ENCODE measurements at regions not wholly inside any gene's neighbourhood (a gene's known extent, or its start where the extent isn't known, plus 50 kb on each side); places are given as distances from the start of the nearest gene placed in this dataset.

DNA sequence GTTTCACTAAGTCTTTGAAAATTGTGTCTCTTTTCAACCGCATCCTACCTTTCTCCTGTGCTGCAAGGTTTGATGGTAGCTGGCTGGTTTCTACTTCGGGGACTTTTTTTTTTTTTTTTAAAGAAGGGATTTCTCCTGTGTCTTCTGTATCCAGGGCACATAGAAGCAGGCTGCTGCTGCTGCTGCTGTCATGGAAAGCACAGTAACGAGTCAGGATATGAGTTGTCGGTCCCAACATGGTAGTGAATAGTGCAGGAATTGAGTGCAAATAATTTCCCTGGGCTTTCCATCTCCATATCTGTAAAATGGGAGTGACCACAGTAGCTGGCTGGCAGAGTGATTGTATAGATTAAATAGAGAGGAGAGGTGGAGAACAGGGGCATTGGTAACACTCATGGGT lies 118.3 kb upstream of the NAV2 start:
- Mint-ChIP-seq H3K4me1 (ENCODE audit: low read depth, unreplicated experiment) (peaks cover 6% of the 10 kb centered on the region), H3K27ac (ENCODE audit: unreplicated experiment) (no peak overlapping the region), H3K4me3 (ENCODE audit: unreplicated experiment) (no peak overlapping the region), H3K9me3 (ENCODE audit: unreplicated experiment) (no peaks in the 10 kb centered on the region), H3K36me3 (ENCODE audit: insufficient read depth, unreplicated experiment) (no peaks in the 10 kb centered on the region), H3K27me3 (ENCODE audit: insufficient read depth, unreplicated experiment) (peaks cover 9% of the 10 kb centered on the region)
- BruUV-seq (replicated peaks): no TSS peak
- no peaks in the 10 kb centered on the region; the same call in 1 of the 2 replicates for H3K27me3 ChIP-seq (replicated peaks; ENCODE audit: control insufficient read depth, insufficient read depth, low read length)
- intact Hi-C loops (cut with micrococcal nuclease; ENCODE audit: unreplicated experiment): no loop called here
- ChIA-PET POLR2A (no interaction called here), CTCF (interaction anchor here (0.6 to 1.4 kb wide), 2 partner anchors 295 to 309 kb away, joined by 3 read pairs; no protein-coding TSS in a partner anchor)
- H3K36me3 ChIP-seq (ENCODE audit: control insufficient read depth, insufficient read depth, low read length): no peaks in the 10 kb centered on the region
- H3K4me3 ChIP-seq (ENCODE audit: low read depth, low read length): no peak overlapping the region
- DNase-seq: no peak
- TF ChIP-seq, protein P1, sequence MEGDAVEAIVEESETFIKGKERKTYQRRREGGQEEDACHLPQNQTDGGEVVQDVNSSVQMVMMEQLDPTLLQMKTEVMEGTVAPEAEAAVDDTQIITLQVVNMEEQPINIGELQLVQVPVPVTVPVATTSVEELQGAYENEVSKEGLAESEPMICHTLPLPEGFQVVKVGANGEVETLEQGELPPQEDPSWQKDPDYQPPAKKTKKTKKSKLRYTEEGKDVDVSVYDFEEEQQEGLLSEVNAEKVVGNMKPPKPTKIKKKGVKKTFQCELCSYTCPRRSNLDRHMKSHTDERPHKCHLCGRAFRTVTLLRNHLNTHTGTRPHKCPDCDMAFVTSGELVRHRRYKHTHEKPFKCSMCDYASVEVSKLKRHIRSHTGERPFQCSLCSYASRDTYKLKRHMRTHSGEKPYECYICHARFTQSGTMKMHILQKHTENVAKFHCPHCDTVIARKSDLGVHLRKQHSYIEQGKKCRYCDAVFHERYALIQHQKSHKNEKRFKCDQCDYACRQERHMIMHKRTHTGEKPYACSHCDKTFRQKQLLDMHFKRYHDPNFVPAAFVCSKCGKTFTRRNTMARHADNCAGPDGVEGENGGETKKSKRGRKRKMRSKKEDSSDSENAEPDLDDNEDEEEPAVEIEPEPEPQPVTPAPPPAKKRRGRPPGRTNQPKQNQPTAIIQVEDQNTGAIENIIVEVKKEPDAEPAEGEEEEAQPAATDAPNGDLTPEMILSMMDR (IDR thresholded peaks at IDR 0.05; ENCODE audit: insufficient read depth in 1 of 2, low read depth in 1 of 2, low read length in 1 of 2, severe bottlenecking in 1 of 2, unreplicated experiment in 1 of 2): no peak
- no peaks in the 10 kb centered on the region for H3K9me3 ChIP-seq
- H3K4me1 ChIP-seq: no peaks in the 10 kb centered on the region

DNA sequence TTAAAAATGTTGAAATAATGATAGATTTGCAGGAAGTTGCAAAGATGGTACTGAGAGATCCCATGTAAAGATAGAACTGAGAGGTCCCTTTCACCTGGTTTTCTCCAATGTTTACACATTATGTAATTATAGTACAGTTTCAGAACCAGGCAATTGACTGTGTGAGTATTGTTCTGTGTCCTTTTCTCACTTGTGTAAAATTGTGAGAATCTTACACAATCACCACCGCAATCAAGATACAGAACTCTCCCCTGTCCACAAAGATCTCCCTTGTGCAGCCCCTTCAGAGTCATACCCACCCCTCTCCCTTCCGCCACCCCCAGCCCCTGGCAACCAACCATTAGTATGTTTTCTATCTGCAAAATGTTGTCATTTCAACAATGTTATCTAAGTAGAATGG lies 119.8 kb upstream of the NAV2 start:
- ChIA-PET POLR2A (no interaction called here), CTCF (no interaction called here)

GRCh38 chr11:19589567-19590260 lies 122.9 kb upstream of the NAV2 start:
- Histone ChIP-seq H3K36me3 (ENCODE audit: control insufficient read depth, insufficient read depth, low read length) (no peaks in the 10 kb centered on the region), H3K9me3 (0 out of 2 replicates have a peak, but pooled peaks cover 6% of the 10 kb centered on the region), H3K4me1 (no peaks in the 10 kb centered on the region), H3K4me3 (ENCODE audit: low read depth, low read length) (no peak overlapping the region), H3K27me3 (replicated peaks; ENCODE audit: control insufficient read depth, insufficient read depth, low read length) (no peaks in the 10 kb centered on the region)
- CTCF ChIA-PET: no interaction called here
- Mint-ChIP-seq H3K4me1 (ENCODE audit: low read depth, unreplicated experiment) (peaks cover 6% of the 10 kb centered on the region), H3K36me3 (ENCODE audit: insufficient read depth, unreplicated experiment) (no peaks in the 10 kb centered on the region), H3K4me3 (ENCODE audit: unreplicated experiment) (no peak overlapping the region), H3K27me3 (ENCODE audit: insufficient read depth, unreplicated experiment) (peaks cover 11% of the 10 kb centered on the region), H3K27ac (ENCODE audit: unreplicated experiment) (no peak overlapping the region), H3K9me3 (ENCODE audit: unreplicated experiment) (peaks cover 12% of the 10 kb centered on the region)
- TF ChIP-seq, protein P1 (IDR thresholded peaks at IDR 0.05; ENCODE audit: insufficient read depth in 1 of 2, low read depth in 1 of 2, low read length in 1 of 2, severe bottlenecking in 1 of 2, unreplicated experiment in 1 of 2): no peak
- intact Hi-C loops (cut with micrococcal nuclease; ENCODE audit: unreplicated experiment): no loop called here
- no peak for DNase-seq
- POLR2A ChIA-PET: no interaction called here
- no TSS peak for BruUV-seq (replicated peaks)

More for the DNA sequence above, 119.8 kb upstream of the NAV2 start:
- no peaks in the 10 kb centered on the region for H3K36me3 Mint-ChIP-seq (ENCODE audit: insufficient read depth, unreplicated experiment)
- Histone ChIP-seq H3K9me3 (no peaks in the 10 kb centered on the region), H3K4me1 (no peaks in the 10 kb centered on the region), H3K36me3 (ENCODE audit: control insufficient read depth, insufficient read depth, low read length) (no peaks in the 10 kb centered on the region), H3K4me3 (ENCODE audit: low read depth, low read length) (no peak overlapping the region), H3K27me3 (replicated peaks; ENCODE audit: control insufficient read depth, insufficient read depth, low read length) (no peaks in the 10 kb centered on the region; the same call in 1 of the 2 replicates)
- no peak overlapping the region for H3K4me3 Mint-ChIP-seq (ENCODE audit: unreplicated experiment)
- no TSS peak for BruUV-seq (replicated peaks)
- H3K27ac Mint-ChIP-seq (ENCODE audit: unreplicated experiment): no peak overlapping the region
- H3K4me1 Mint-ChIP-seq (ENCODE audit: low read depth, unreplicated experiment): peaks cover 6% of the 10 kb centered on the region
- TF ChIP-seq, protein P1 (IDR thresholded peaks at IDR 0.05; ENCODE audit: insufficient read depth in 1 of 2, low read depth in 1 of 2, low read length in 1 of 2, severe bottlenecking in 1 of 2, unreplicated experiment in 1 of 2): no peak
- H3K27me3 Mint-ChIP-seq (ENCODE audit: insufficient read depth, unreplicated experiment): peaks cover 11% of the 10 kb centered on the region
- H3K9me3 Mint-ChIP-seq (ENCODE audit: unreplicated experiment): no peaks in the 10 kb centered on the region
- intact Hi-C loops (cut with micrococcal nuclease; ENCODE audit: unreplicated experiment): no loop called here
- DNase-seq: no peak

All from Caco-2 (cell line).